Spleen (tissue), 7 donors: ENCODE measurements at regions not wholly inside any gene's neighbourhood (a gene's known extent, or its start where the extent isn't known, plus 50 kb on each side); places are given as distances from the start of the nearest gene placed in this dataset.

Experiments
- CTCF ChIP-seq, 11 experiments: fragments of 200-600 bp in 7 of 11; fragments of 450-650 bp in 4 of 11; sonication (generic) in 4 of 11; IDR thresholded peaks in 8 of 11; conservative IDR thresholded peaks in 3 of 11; 1 replicate in 7 of 11; 2 replicates in 4 of 11; pipeline versions ENCODE4 v1.4.0 to v1.8.0; 2016 to 2021; ENCODE audit warnings: antibody characterized with exemption in 11 of 11, inconsistent platforms in 4 of 11, mild to moderate bottlenecking in 1 of 11
- POLR2A ChIP-seq, 3 donors: fragments of 450-650 bp; IDR thresholded peaks; one replicate each; pipeline ENCODE4 v1.5.1; 2017; ENCODE audit warnings: antibody characterized with exemption in 3 of 3, mild to moderate bottlenecking in 1 of 3
- donor health status: DM: no; HTN: no; CAD: no; lungs with moderate emphysema.
- donor health status: DM: no; HTN: no; CAD: no.
- donor health status: DM: no; HTN: no; CAD: no.

- TF ChIP-seq POLR2A (IDR thresholded peaks at IDR 0.05) (no peak), CTCF (IDR thresholded peaks at IDR 0.05 in 8 of 11, conservative IDR thresholded peaks at IDR 0.05 in 3 of 11) (no peak)
These were observed 954.1 kb downstream of the DSC3 start for GRCh38 chr18:30088238-30089015.
